ENCODE measurements at regions not wholly inside any gene's neighbourhood (a gene's known extent, or its start where the extent isn't known, plus 50 kb on each side); places are given as distances from the start of the nearest gene placed in this dataset.
"Not testable (repeated sequence)": the region's sequence is repeated elsewhere in the genome, so short reads cannot be mapped to it uniquely, and the experiment has no call there.

- Mint-ChIP-seq H3K27me3 (no peaks in the 10 kb centered on the region), H3K9me3 (peaks cover 13% of the 10 kb centered on the region), H3K4me1 (ENCODE audit: low read depth) (no peaks in the 10 kb centered on the region), H3K27ac (no peak overlapping the region), H3K36me3 (ENCODE audit: low read depth) (no peaks in the 10 kb centered on the region), H3K4me3 (no peak overlapping the region)
- CTCF ChIA-PET: no interaction called here
- TF ChIP-seq, protein P1, sequence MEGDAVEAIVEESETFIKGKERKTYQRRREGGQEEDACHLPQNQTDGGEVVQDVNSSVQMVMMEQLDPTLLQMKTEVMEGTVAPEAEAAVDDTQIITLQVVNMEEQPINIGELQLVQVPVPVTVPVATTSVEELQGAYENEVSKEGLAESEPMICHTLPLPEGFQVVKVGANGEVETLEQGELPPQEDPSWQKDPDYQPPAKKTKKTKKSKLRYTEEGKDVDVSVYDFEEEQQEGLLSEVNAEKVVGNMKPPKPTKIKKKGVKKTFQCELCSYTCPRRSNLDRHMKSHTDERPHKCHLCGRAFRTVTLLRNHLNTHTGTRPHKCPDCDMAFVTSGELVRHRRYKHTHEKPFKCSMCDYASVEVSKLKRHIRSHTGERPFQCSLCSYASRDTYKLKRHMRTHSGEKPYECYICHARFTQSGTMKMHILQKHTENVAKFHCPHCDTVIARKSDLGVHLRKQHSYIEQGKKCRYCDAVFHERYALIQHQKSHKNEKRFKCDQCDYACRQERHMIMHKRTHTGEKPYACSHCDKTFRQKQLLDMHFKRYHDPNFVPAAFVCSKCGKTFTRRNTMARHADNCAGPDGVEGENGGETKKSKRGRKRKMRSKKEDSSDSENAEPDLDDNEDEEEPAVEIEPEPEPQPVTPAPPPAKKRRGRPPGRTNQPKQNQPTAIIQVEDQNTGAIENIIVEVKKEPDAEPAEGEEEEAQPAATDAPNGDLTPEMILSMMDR (IDR thresholded peaks at IDR 0.05): no peak
- DNase-seq (no peak), ATAC-seq (no peak)
- POLR2A ChIA-PET: no interaction called here
- intact Hi-C loops (cut with micrococcal nuclease): no loop called here
Observed at GRCh38 chr7:57203161-57203791, 71.0 kb upstream of the ZNF479 start.

DNA sequence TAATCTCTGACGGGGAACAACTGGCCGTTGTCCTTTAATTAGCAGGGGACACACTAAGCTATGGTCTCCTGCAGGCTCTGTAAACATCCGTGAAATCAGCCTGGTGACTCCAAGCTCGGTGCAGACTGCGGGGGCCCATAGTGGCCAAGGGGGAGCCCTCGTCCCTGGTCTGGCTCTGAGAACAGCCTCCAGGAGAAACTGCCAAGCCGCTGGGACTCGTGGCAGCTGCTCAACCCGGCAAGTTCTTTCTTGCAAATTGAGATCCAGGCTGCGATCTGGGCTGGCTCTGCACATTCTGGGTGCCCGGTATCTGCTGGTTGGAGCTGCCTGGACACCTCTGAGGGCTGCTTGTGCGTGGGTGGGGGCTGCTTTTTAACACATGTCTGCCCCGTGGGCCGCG is 71.6 kb upstream of the ZNF479 start:
- POLR2A ChIA-PET; H3K27ac Mint-ChIP-seq; H3K4me1 Mint-ChIP-seq (ENCODE audit: low read depth); intact Hi-C loops (cut with micrococcal nuclease); H3K36me3 Mint-ChIP-seq (ENCODE audit: low read depth); ATAC-seq; H3K27me3 Mint-ChIP-seq; DNase-seq; CTCF ChIA-PET; H3K4me3 Mint-ChIP-seq: not testable (repeated sequence)
- H3K9me3 Mint-ChIP-seq: peaks cover 17% of the 10 kb centered on the region

- Mint-ChIP-seq H3K27me3 (no peaks in the 10 kb centered on the region), H3K36me3 (ENCODE audit: low read depth) (no peaks in the 10 kb centered on the region), H3K9me3 (peaks cover 21% of the 10 kb centered on the region), H3K27ac (no peak overlapping the region), H3K4me1 (ENCODE audit: low read depth) (no peaks in the 10 kb centered on the region), H3K4me3 (no peak overlapping the region)
- ATAC-seq: no peak
- POLR2A ChIA-PET: no interaction called here
- no peak for DNase-seq
- TF ChIP-seq, protein P1 (IDR thresholded peaks at IDR 0.05): no peak
- CTCF ChIA-PET: no interaction called here
- intact Hi-C loops (cut with micrococcal nuclease): no loop called here
Observed at GRCh38 chr7:57204411-57204811, 72.2 kb upstream of the ZNF479 start.

DNA sequence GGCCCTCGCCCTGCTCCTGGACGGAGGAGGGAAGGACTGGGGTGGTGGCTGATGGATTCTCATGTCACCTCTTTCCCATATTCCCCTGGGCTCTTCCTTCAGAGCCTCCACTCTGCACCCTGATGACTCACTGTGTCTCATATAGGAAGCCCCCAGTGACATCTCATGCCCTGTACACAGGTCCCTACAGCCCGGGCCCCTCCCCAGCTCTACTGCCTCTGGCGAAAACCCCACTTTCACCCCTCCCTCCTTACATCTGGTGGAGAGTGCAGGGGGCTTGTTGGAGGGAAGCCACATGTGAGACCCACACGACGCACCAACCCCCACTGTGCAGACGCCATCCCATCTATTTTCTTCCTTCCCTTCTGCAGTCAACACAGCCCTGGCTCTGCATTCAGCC is 72.8 kb upstream of the ZNF479 start:
- POLR2A ChIA-PET: no interaction called here
- DNase-seq (no peak), ATAC-seq (no peak)
- H3K27ac Mint-ChIP-seq: no peak overlapping the region
- peaks cover 23% of the 10 kb centered on the region for H3K9me3 Mint-ChIP-seq
- intact Hi-C loops (cut with micrococcal nuclease): no loop called here
- no peaks in the 10 kb centered on the region for H3K4me1 Mint-ChIP-seq (ENCODE audit: low read depth)
- H3K36me3 Mint-ChIP-seq (ENCODE audit: low read depth): no peaks in the 10 kb centered on the region
- CTCF ChIA-PET: no interaction called here
- no peak overlapping the region for H3K4me3 Mint-ChIP-seq
- TF ChIP-seq, protein P1 (IDR thresholded peaks at IDR 0.05): no peak
- H3K27me3 Mint-ChIP-seq: no peaks in the 10 kb centered on the region

DNA sequence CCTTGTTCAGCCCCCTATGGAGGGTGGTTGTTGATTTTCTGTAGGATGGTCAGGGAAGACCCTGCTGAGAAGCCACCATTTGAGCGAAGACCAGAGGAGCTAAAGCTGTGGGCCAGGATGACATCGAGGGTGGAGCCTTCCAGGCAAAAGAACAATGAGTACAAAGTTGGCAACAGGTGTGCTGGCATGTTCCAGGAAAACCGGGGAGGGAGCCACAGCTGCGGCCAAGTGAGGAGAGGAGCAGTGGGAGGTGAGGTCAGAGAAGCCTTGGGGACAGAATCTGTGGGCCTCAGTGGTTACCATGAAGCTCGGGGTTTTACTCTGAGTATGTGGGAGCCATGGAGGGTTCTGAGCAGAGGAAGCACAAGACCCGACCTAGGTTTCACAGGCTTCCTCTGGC is 75.6 kb upstream of the ZNF479 start:
- intact Hi-C loops (cut with micrococcal nuclease): no loop called here
- ATAC-seq (no peak), DNase-seq (no peak)
- ChIA-PET CTCF (no interaction called here), POLR2A (no interaction called here)
- Mint-ChIP-seq H3K27ac (no peak overlapping the region), H3K9me3 (peaks cover 24% of the 10 kb centered on the region), H3K27me3 (no peaks in the 10 kb centered on the region), H3K4me3 (no peak overlapping the region), H3K4me1 (ENCODE audit: low read depth) (no peaks in the 10 kb centered on the region), H3K36me3 (ENCODE audit: low read depth) (no peaks in the 10 kb centered on the region)
- TF ChIP-seq, protein P1 (IDR thresholded peaks at IDR 0.05): no peak

GRCh38 chr7:57210212-57210611 is 78.0 kb upstream of the ZNF479 start:
- Mint-ChIP-seq H3K27ac (no peak overlapping the region), H3K9me3 (peaks cover 31% of the 10 kb centered on the region), H3K36me3 (ENCODE audit: low read depth) (no peaks in the 10 kb centered on the region), H3K27me3 (no peaks in the 10 kb centered on the region), H3K4me3 (no peak overlapping the region), H3K4me1 (ENCODE audit: low read depth) (no peaks in the 10 kb centered on the region)
- ChIA-PET CTCF (no interaction called here), POLR2A (no interaction called here)
- intact Hi-C loops (cut with micrococcal nuclease): no loop called here
- TF ChIP-seq, protein P1 (IDR thresholded peaks at IDR 0.05): no peak
- DNase-seq: no peak
- ATAC-seq: no peak
